GM12878 (cell line): ENCODE measurements at regions not wholly inside any gene's neighbourhood (a gene's known extent, or its start where the extent isn't known, plus 50 kb on each side); places are given as distances from the start of the nearest gene placed in this dataset.

ENCODE experiments used
- ATAC-seq: fragments of 200-7000 bp; cut with Tn5 transposase; 3 replicates; pipeline ENCODE4 v1.9.1; 2020; ENCODE audit warnings: mild to moderate bottlenecking, moderate library complexity
- BruUV-seq: library from RNA; stranded (reverse); fragments of 400-500 nt; replicated peaks from 2 replicates; lab custom pipeline; 2021; lab: Mats Ljungman, UMichigan
- CTCF ChIA-PET: fragments of 300-600 bp; sonication (Branson Sonifier 250); formaldehyde crosslinking; extraction: SDS; loops from one replicate; lab custom pipeline; 2021; ENCODE audit warnings: inconsistent platforms; lab: Yijun Ruan, JAX
- POLR2A ChIA-PET: fragments of 350-600 bp; formaldehyde crosslinking; extraction: SDS; loops from one replicate; lab custom pipeline; 2021; ENCODE audit warnings: inconsistent platforms; lab: Charles Lee
- RAD21 ChIA-PET: fragments of 300-600 bp; sonication (Branson Sonifier 250); formaldehyde crosslinking; loops from one replicate; lab custom pipeline; 2023; ENCODE audit warnings: antibody characterized with exemption; ENCODE audit not compliant: unreplicated experiment; lab: Charles Lee
- SMC1A ChIA-PET: fragments of 300-600 bp; sonication (Branson Sonifier 250); formaldehyde crosslinking; loops from one replicate; lab custom pipeline; 2023; ENCODE audit not compliant: unreplicated experiment, uncharacterized antibody; lab: Charles Lee
- DNase-seq: peaks from one replicate; pipeline ENCODE4 v3.0.0-alpha.2; 2011; ENCODE audit warnings: low read depth, low spot score
- FAIRE-seq: peaks from 3 replicates; lab custom pipeline; 2011; peaks lifted over from hg19 to GRCh38; lab: Jason Lieb, UNC
- H2AFZ ChIP-seq: 2 replicates; pipeline ENCODE4 v1.6.0; 2011; ENCODE audit warnings: low read depth, low read length, control low read depth; ENCODE audit not compliant: control insufficient read depth
- H3K27ac ChIP-seq: 2 replicates; pipeline ENCODE4 v1.5.1; 2011; ENCODE audit warnings: control low read depth; ENCODE audit not compliant: control insufficient read depth, insufficient read depth
- H3K27me3 ChIP-seq, 2 experiments: replicated peaks in 1 of 2; 2 replicates each; pipeline versions ENCODE4 v1.6.0 to v1.6.1; 2011; ENCODE audit warnings: low read length in 1 of 2; ENCODE audit not compliant: control insufficient read depth in 2 of 2, insufficient read depth in 2 of 2
- H3K36me3 ChIP-seq, 2 experiments: 2 replicates each; pipeline ENCODE4 v1.5.1; 2011; ENCODE audit warnings: low read length in 1 of 2; ENCODE audit not compliant: control insufficient read depth in 2 of 2, insufficient read depth in 2 of 2
- H3K4me1 ChIP-seq: 2 replicates; pipeline ENCODE4 v1.6.1; 2011; ENCODE audit warnings: mild to moderate bottlenecking, low read length, moderate library complexity, mixed read lengths; ENCODE audit not compliant: control insufficient read depth, insufficient read depth
- H3K4me2 ChIP-seq: 2 replicates; pipeline ENCODE4 v1.6.0; 2011; ENCODE audit warnings: control low read depth; ENCODE audit not compliant: control insufficient read depth, insufficient read depth
- H3K4me3 ChIP-seq: fragments of 200-600 bp; sonication (generic); 2 replicates; pipeline ENCODE4 v1.5.1; 2016
- H3K79me2 ChIP-seq: 2 replicates; pipeline ENCODE4 v1.6.0; 2011; ENCODE audit warnings: low read length; ENCODE audit not compliant: control insufficient read depth, insufficient read depth
- H3K9ac ChIP-seq: 2 replicates; pipeline ENCODE4 v1.8.0; 2011; ENCODE audit warnings: low read length, control low read depth, mixed read lengths; ENCODE audit not compliant: control insufficient read depth, insufficient read depth
- H3K9me3 ChIP-seq: replicated peaks from 3 replicates; pipeline ENCODE4 v1.5.1; 2011; ENCODE audit warnings: mild to moderate bottlenecking, low read length; ENCODE audit not compliant: control insufficient read depth, insufficient read depth
- H4K20me1 ChIP-seq: 2 replicates; pipeline ENCODE4 v1.6.0; 2011; ENCODE audit not compliant: control insufficient read depth, insufficient read depth
- CREM ChIP-seq: IDR thresholded peaks from 2 replicates; pipeline ENCODE4 v1.6.1; 2014; ENCODE audit warnings: antibody characterized with exemption, low read depth
- KAT2A ChIP-seq: conservative IDR thresholded peaks from 2 replicates; pipeline ENCODE4 v1.6.1; 2011; ENCODE audit warnings: low read depth, low read length; ENCODE audit not compliant: control insufficient read depth
- MTA3 ChIP-seq: IDR thresholded peaks from 2 replicates; pipeline ENCODE4 v1.6.1; 2012; ENCODE audit warnings: low read length, inconsistent platforms, borderline replicate concordance
- NFIC ChIP-seq: IDR thresholded peaks from 2 replicates; pipeline ENCODE4 v1.6.1; 2012; ENCODE audit warnings: low read depth, mild to moderate bottlenecking, inconsistent platforms, low read length, moderate library complexity
- POLR2A ChIP-seq: IDR thresholded peaks from 2 replicates; pipeline ENCODE4 v1.6.1; 2011; ENCODE audit warnings: low read depth, mild to moderate bottlenecking, low read length
- RB1 ChIP-seq: fragments of 450-650 bp; formaldehyde crosslinking; IDR thresholded peaks from 2 replicates; pipeline ENCODE4 v1.6.1; 2017; ENCODE audit warnings: mild to moderate bottlenecking, borderline replicate concordance
- RBBP5 ChIP-seq: fragments of 200-600 bp; sonication (generic); conservative IDR thresholded peaks from 2 replicates; pipeline ENCODE4 v1.6.1; 2016
- SMAD1 ChIP-seq: fragments of 450-650 bp; IDR thresholded peaks from 2 replicates; pipeline ENCODE4 v1.6.1; 2018; ENCODE audit warnings: mild to moderate bottlenecking, low read depth; ENCODE audit not compliant: partially characterized antibody
- SPI1 ChIP-seq: IDR thresholded peaks from 2 replicates; pipeline ENCODE4 v1.6.1; 2011; ENCODE audit warnings: low read depth, mild to moderate bottlenecking, low read length, moderate library complexity, borderline replicate concordance; ENCODE audit not compliant: insufficient read depth
- SRF ChIP-seq, 2 experiments: IDR thresholded peaks; 2 replicates each; pipeline ENCODE4 v1.6.1; 2011; ENCODE audit warnings: low read depth in 2 of 2, low read length in 2 of 2, mild to moderate bottlenecking in 1 of 2, moderate library complexity in 1 of 2
- STAT3 ChIP-seq: IDR thresholded peaks from 2 replicates; pipeline ENCODE4 v1.6.1; 2011; ENCODE audit warnings: low read depth, low read length, improper control_type of control experiment
- SUZ12 ChIP-seq: fragments of 200-600 bp; sonication (generic); IDR thresholded peaks from one replicate; pipeline ENCODE4 v1.6.1; 2018; ENCODE audit warnings: antibody characterized with exemption, mild to moderate bottlenecking; ENCODE audit not compliant: unreplicated experiment
- ZNF622 ChIP-seq: fragments of 450-650 bp; IDR thresholded peaks from 2 replicates; pipeline ENCODE4 v1.6.1; 2017; ENCODE audit warnings: mild to moderate bottlenecking, inconsistent platforms
- WGBS: methylation state at CpG from one replicate; pipeline ENCODE4 v1.1.6; 2016; ENCODE audit warnings: low lambda C conversion rate; ENCODE audit not compliant: insufficient replicate concordance, insufficient coverage; ENCODE audit errors: missing lambda C conversion rate; 5-methylcytosine and 5-hydroxymethylcytosine counted together
- in situ Hi-C: fragments of 300-500 bp; cut with MboI; formaldehyde crosslinking; loops from 9 replicates; pipeline ENCODE4 v1.14.3; 2018; ENCODE audit warnings: mixed read lengths
- intact Hi-C: fragments of 100-400 bp; cut with micrococcal nuclease; formaldehyde crosslinking; loops from one replicate; pipeline ENCODE4 v1.14.2; 2022; ENCODE audit not compliant: unreplicated experiment
- TF ChIP-seq, protein P1 (sequence below): IDR thresholded peaks from 2 replicates; pipeline ENCODE4 v1.6.1; 2012; ENCODE audit warnings: low read length, inconsistent platforms
- TF ChIP-seq, protein P2 (sequence below): IDR thresholded peaks from 2 replicates; pipeline ENCODE4 v1.6.1; 2011; ENCODE audit warnings: low read depth, low read length, improper control_type of control experiment, borderline replicate concordance
- TF ChIP-seq, protein P3 (sequence below): fragments of 450-650 bp; IDR thresholded peaks from 2 replicates; pipeline ENCODE4 v1.6.1; 2017; ENCODE audit warnings: mild to moderate bottlenecking

DNA sequence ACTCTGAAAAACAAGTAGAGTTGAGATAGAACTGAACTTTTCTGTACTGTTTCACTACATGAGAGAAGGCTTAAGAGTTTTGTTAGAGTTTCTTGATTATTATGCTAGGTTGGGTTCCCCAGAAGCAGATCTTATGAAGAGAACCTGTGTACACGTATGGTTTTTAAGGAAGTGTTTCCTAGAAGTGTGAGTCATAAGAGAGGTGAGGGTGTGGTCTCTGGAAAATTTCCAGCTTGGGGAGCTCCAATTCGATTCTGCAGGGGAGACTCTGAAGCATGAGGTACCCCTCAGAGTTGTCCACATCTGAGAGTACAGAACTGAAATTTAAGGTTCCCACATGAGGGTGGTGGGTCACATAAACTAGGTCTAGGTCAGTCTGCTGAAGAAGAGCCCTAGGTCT, 83.3 kb upstream of the MAP2 start:
- H3K27ac ChIP-seq, result no peak overlapping the region
- ATAC-seq, result no peak
- in situ Hi-C loops, result loop anchor here (10.0 to 25.0 kb wide), 2 partner anchors 224 to 872 kb away; no protein-coding TSS in a partner anchor
- intact Hi-C loops, result no loop called here
- H3K9me3 ChIP-seq, result no peaks in the 10 kb centered on the region
- no peak for DNase-seq
- TF ChIP-seq SUZ12, result no peak
- no peak for TF ChIP-seq POLR2A
- TF ChIP-seq NFIC, result no peak
- ChIA-PET RAD21 (no interaction called here), POLR2A (no interaction called here), CTCF (no interaction called here), SMC1A (no interaction called here)
- no peaks in the 10 kb centered on the region for H4K20me1 ChIP-seq
- H3K79me2 ChIP-seq, result no peaks in the 10 kb centered on the region
- no TSS peak for BruUV-seq
- H3K4me2 ChIP-seq, result no peak overlapping the region
- H3K36me3 ChIP-seq, result no peaks in the 10 kb centered on the region
- H3K27me3 ChIP-seq, result no peaks in the 10 kb centered on the region
- FAIRE-seq, result no peak
- no peaks in the 10 kb centered on the region for H3K4me1 ChIP-seq
- WGBS, result 0% methylated on average over 2 of the region's 2 CpGs
- no peak overlapping the region for H2AFZ ChIP-seq
- no peak overlapping the region for H3K4me3 ChIP-seq
- no peak overlapping the region for H3K9ac ChIP-seq

DNA sequence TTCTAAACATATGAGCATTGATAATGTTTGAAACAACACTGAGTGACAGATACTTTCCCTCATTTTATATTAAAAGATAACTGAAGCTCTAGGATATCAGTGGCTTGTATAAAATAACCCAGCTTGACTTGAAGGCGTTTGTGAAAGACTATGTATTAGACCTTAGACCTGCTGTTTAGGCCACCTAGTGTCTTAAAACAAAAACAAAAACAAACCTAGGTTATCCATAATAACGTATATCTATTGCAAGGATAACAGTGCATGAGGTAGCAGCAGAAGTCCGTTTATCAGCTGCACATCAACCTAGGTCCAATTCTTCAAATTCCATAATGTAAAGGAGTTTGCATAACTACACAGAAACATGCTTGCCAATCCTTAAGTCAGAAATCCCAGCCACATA, 79.5 kb upstream of the MAP2 start:
- H3K27ac ChIP-seq, result no peak overlapping the region
- H3K9ac ChIP-seq, result no peak overlapping the region
- no peaks in the 10 kb centered on the region for H3K36me3 ChIP-seq
- ATAC-seq (no peak), DNase-seq (no peak), FAIRE-seq (no peak)
- ChIA-PET CTCF (interaction anchor here (0.6 to 3.8 kb wide), 2 partner anchors 10 to 936 kb away, joined by 3 to 27 read pairs; no protein-coding TSS in a partner anchor), POLR2A (no interaction called here), RAD21 (interaction anchor here (1.2 kb wide), 1 partner anchor 9 kb away, joined by 4 read pairs; no protein-coding TSS in a partner anchor), SMC1A (interaction anchor here (0.6 to 1.8 kb wide), 3 partner anchors 9 to 24 kb away, joined by 3 to 9 read pairs (median 3); no protein-coding TSS in a partner anchor)
- no peaks in the 10 kb centered on the region for H3K27me3 ChIP-seq
- in situ Hi-C loops (loop anchor here (10.0 to 25.0 kb wide), 2 partner anchors 220 to 868 kb away; no protein-coding TSS in a partner anchor), intact Hi-C loops (no loop called here)
- WGBS, result 0% methylated on average over 3 of the region's 3 CpGs
- no peaks in the 10 kb centered on the region for H3K4me1 ChIP-seq
- H2AFZ ChIP-seq, result no peak overlapping the region
- H3K4me3 ChIP-seq, result no peak overlapping the region
- BruUV-seq, result no TSS peak
- H3K79me2 ChIP-seq, result no peaks in the 10 kb centered on the region
- H3K4me2 ChIP-seq, result no peak overlapping the region
- H4K20me1 ChIP-seq, result no peaks in the 10 kb centered on the region
- H3K9me3 ChIP-seq, result no peaks in the 10 kb centered on the region
- no peak for TF ChIP-seq ZNF622
- no peak for TF ChIP-seq SPI1
- TF ChIP-seq KAT2A, result no peak
- TF ChIP-seq RBBP5, result no peak
- TF ChIP-seq, protein P1, sequence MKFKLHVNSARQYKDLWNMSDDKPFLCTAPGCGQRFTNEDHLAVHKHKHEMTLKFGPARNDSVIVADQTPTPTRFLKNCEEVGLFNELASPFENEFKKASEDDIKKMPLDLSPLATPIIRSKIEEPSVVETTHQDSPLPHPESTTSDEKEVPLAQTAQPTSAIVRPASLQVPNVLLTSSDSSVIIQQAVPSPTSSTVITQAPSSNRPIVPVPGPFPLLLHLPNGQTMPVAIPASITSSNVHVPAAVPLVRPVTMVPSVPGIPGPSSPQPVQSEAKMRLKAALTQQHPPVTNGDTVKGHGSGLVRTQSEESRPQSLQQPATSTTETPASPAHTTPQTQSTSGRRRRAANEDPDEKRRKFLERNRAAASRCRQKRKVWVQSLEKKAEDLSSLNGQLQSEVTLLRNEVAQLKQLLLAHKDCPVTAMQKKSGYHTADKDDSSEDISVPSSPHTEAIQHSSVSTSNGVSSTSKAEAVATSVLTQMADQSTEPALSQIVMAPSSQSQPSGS, result no peak
- TF ChIP-seq, protein P2, sequence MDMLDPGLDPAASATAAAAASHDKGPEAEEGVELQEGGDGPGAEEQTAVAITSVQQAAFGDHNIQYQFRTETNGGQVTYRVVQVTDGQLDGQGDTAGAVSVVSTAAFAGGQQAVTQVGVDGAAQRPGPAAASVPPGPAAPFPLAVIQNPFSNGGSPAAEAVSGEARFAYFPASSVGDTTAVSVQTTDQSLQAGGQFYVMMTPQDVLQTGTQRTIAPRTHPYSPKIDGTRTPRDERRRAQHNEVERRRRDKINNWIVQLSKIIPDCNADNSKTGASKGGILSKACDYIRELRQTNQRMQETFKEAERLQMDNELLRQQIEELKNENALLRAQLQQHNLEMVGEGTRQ, result no peak
- TF ChIP-seq, protein P3, sequence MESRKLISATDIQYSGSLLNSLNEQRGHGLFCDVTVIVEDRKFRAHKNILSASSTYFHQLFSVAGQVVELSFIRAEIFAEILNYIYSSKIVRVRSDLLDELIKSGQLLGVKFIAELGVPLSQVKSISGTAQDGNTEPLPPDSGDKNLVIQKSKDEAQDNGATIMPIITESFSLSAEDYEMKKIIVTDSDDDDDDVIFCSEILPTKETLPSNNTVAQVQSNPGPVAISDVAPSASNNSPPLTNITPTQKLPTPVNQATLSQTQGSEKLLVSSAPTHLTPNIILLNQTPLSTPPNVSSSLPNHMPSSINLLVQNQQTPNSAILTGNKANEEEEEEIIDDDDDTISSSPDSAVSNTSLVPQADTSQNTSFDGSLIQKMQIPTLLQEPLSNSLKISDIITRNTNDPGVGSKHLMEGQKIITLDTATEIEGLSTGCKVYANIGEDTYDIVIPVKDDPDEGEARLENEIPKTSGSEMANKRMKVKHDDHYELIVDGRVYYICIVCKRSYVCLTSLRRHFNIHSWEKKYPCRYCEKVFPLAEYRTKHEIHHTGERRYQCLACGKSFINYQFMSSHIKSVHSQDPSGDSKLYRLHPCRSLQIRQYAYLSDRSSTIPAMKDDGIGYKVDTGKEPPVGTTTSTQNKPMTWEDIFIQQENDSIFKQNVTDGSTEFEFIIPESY, result no peak
- no peak for TF ChIP-seq STAT3
- TF ChIP-seq SMAD1, result no peak
- no peak for TF ChIP-seq CREM
- TF ChIP-seq MTA3, result no peak
- no peak for TF ChIP-seq SRF (IDR thresholded peaks at IDR 0.05; ENCODE audit: low read depth in 2 of 2, low read length in 2 of 2)
- no peak for TF ChIP-seq RB1
